ENCODE measurements at regions not wholly inside any gene's neighbourhood (a gene's known extent, or its start where the extent isn't known, plus 50 kb on each side); places are given as distances from the start of the nearest gene placed in this dataset.

- TF ChIP-seq, protein P1, sequence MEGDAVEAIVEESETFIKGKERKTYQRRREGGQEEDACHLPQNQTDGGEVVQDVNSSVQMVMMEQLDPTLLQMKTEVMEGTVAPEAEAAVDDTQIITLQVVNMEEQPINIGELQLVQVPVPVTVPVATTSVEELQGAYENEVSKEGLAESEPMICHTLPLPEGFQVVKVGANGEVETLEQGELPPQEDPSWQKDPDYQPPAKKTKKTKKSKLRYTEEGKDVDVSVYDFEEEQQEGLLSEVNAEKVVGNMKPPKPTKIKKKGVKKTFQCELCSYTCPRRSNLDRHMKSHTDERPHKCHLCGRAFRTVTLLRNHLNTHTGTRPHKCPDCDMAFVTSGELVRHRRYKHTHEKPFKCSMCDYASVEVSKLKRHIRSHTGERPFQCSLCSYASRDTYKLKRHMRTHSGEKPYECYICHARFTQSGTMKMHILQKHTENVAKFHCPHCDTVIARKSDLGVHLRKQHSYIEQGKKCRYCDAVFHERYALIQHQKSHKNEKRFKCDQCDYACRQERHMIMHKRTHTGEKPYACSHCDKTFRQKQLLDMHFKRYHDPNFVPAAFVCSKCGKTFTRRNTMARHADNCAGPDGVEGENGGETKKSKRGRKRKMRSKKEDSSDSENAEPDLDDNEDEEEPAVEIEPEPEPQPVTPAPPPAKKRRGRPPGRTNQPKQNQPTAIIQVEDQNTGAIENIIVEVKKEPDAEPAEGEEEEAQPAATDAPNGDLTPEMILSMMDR (conservative IDR thresholded peaks at IDR 0.05): no peak
- TF ChIP-seq ZFX (IDR thresholded peaks at IDR 0.05): no peak
Measured at GRCh38 chr12:58306266-58307000, 365.1 kb downstream of the ATP23 start.

Data from C4-2B (cell line).